GM19043 (cell line): ENCODE measurements at regions not wholly inside any gene's neighbourhood (a gene's known extent, or its start where the extent isn't known, plus 50 kb on each side); places are given as distances from the start of the nearest gene placed in this dataset.

ENCODE experiments used
- ATAC-seq: cut with Tn5 transposase; IDR thresholded peaks from one replicate; pipeline ENCODE4 v1.9.1; 2021; ENCODE audit warnings: low read depth; ENCODE audit not compliant: unreplicated experiment

- ATAC-seq = no peak
Measured at GRCh38 chr2:200131307-200131706, 175.2 kb upstream of the SPATS2L start.

GRCh38 chr2:200135082-200135481, 171.4 kb upstream of the SPATS2L start:
- ATAC-seq = no peak

- no peak for ATAC-seq
Measured at GRCh38 chr2:200136655-200137054, 169.8 kb upstream of the SPATS2L start.

GRCh38 chr2:200137271-200137670, 169.2 kb upstream of the SPATS2L start:
- ATAC-seq = no peak

GRCh38 chr2:200137691-200138090, 168.8 kb upstream of the SPATS2L start:
- ATAC-seq = no peak

GRCh38 chr2:200138391-200139124, 167.9 kb upstream of the SPATS2L start:
- ATAC-seq = no peak

- ATAC-seq = no peak
Measured at GRCh38 chr2:200144571-200144970, 161.9 kb upstream of the SPATS2L start.

- ATAC-seq = no peak
Measured at GRCh38 chr2:200146501-200146900, 160.0 kb upstream of the SPATS2L start.

- no peak for ATAC-seq
Measured at GRCh38 chr2:200147371-200147770, 159.1 kb upstream of the SPATS2L start.

- ATAC-seq = no peak
Measured at GRCh38 chr2:200148366-200148765, 158.1 kb upstream of the SPATS2L start.

GRCh38 chr2:200150411-200151086, 155.9 kb upstream of the SPATS2L start:
- ATAC-seq = no peak

- ATAC-seq = no peak
Measured at GRCh38 chr2:200155652-200156051, 150.8 kb upstream of the SPATS2L start.

GRCh38 chr2:200156166-200156835, 150.2 kb upstream of the SPATS2L start:
- ATAC-seq = no peak

- no peak for ATAC-seq
Measured at GRCh38 chr2:200158647-200159356, 147.7 kb upstream of the SPATS2L start.

GRCh38 chr2:200159357-200159707, 147.2 kb upstream of the SPATS2L start:
- no peak for ATAC-seq

- ATAC-seq = no peak
Measured at GRCh38 chr2:200159829-200160781, 146.4 kb upstream of the SPATS2L start.

GRCh38 chr2:200161458-200161857, 145.0 kb upstream of the SPATS2L start:
- no peak for ATAC-seq

- ATAC-seq = no peak
Measured at GRCh38 chr2:200165687-200166086, 140.8 kb upstream of the SPATS2L start.

- ATAC-seq = no peak
Measured at GRCh38 chr2:200168641-200169555, 137.6 kb upstream of the SPATS2L start.
